ENCODE measurements at regions not wholly inside any gene's neighbourhood (a gene's known extent, or its start where the extent isn't known, plus 50 kb on each side); places are given as distances from the start of the nearest gene placed in this dataset.

- 52% methylated on average over 4 of the region's 4 CpGs for WGBS (ENCODE audit: low lambda C conversion rate, missing lambda C conversion rate)
- H3K4me1 ChIP-seq (ENCODE audit: insufficient read depth): no peaks in the 10 kb centered on the region
- H3K27ac ChIP-seq: no peak overlapping the region
- no peaks in the 10 kb centered on the region for H3K79me2 ChIP-seq
- no peaks in the 10 kb centered on the region for H4K20me1 ChIP-seq (ENCODE audit: insufficient read depth, poor library complexity, severe bottlenecking)
- H2AFZ ChIP-seq: no peak overlapping the region
- DNase-seq (ENCODE audit: low spot score): no peak
- TF ChIP-seq EZH2phosphoT487 (IDR thresholded peaks at IDR 0.05; ENCODE audit: low read depth, severe bottlenecking, unreplicated experiment) (no peak), CTCF (IDR thresholded peaks at IDR 0.05; ENCODE audit: poor library complexity) (no peak), EZH2 (IDR thresholded peaks at IDR 0.05; ENCODE audit: borderline replicate concordance) (no peak)
- no peaks in the 10 kb centered on the region for H3K9me2 ChIP-seq (replicated peaks; ENCODE audit: insufficient read depth)
- no peaks in the 10 kb centered on the region for H3K27me3 ChIP-seq
- no peaks in the 10 kb centered on the region for H3K9me3 ChIP-seq (ENCODE audit: low read depth)
- no peak overlapping the region for H3K4me2 ChIP-seq
- H3K36me3 ChIP-seq (replicated peaks; ENCODE audit: insufficient read depth, low read depth): no peaks in the 10 kb centered on the region
- no peak overlapping the region for H3K4me3 ChIP-seq
These were observed 186.8 kb upstream of the PABPC4L start for GRCh38 chr4:134388351-134388750.

- Histone ChIP-seq H3K36me3 (replicated peaks; ENCODE audit: insufficient read depth, low read depth) (no peaks in the 10 kb centered on the region), H3K27me3 (no peaks in the 10 kb centered on the region), H2AFZ (no peak overlapping the region), H4K20me1 (ENCODE audit: insufficient read depth, poor library complexity, severe bottlenecking) (no peaks in the 10 kb centered on the region), H3K9me3 (ENCODE audit: low read depth) (no peaks in the 10 kb centered on the region), H3K4me2 (no peak overlapping the region), H3K4me3 (no peak overlapping the region), H3K4me1 (ENCODE audit: insufficient read depth) (no peaks in the 10 kb centered on the region), H3K9me2 (replicated peaks; ENCODE audit: insufficient read depth) (no peaks in the 10 kb centered on the region), H3K27ac (no peak overlapping the region), H3K79me2 (no peaks in the 10 kb centered on the region)
- no peak for TF ChIP-seq EZH2 (IDR thresholded peaks at IDR 0.05; ENCODE audit: borderline replicate concordance)
- no peak for TF ChIP-seq CTCF (IDR thresholded peaks at IDR 0.05; ENCODE audit: poor library complexity)
- TF ChIP-seq EZH2phosphoT487 (IDR thresholded peaks at IDR 0.05; ENCODE audit: low read depth, severe bottlenecking, unreplicated experiment): no peak
- no peak for DNase-seq (ENCODE audit: low spot score)
These were observed 181.1 kb upstream of the PABPC4L start for GRCh38 chr4:134382478-134383227.

GRCh38 chr4:134375775-134376174 lies 174.2 kb upstream of the PABPC4L start:
- H3K4me2 ChIP-seq: no peak overlapping the region
- H3K4me1 ChIP-seq (ENCODE audit: insufficient read depth): no peaks in the 10 kb centered on the region
- H3K9me2 ChIP-seq (replicated peaks; ENCODE audit: insufficient read depth): no peaks in the 10 kb centered on the region
- DNase-seq (ENCODE audit: low spot score): no peak
- H3K9me3 ChIP-seq (ENCODE audit: low read depth): no peaks in the 10 kb centered on the region
- no peak for TF ChIP-seq EZH2 (IDR thresholded peaks at IDR 0.05; ENCODE audit: borderline replicate concordance)
- no peak for TF ChIP-seq CTCF (IDR thresholded peaks at IDR 0.05; ENCODE audit: poor library complexity)
- no peak for TF ChIP-seq EZH2phosphoT487 (IDR thresholded peaks at IDR 0.05; ENCODE audit: low read depth, severe bottlenecking, unreplicated experiment)
- H3K79me2 ChIP-seq: no peaks in the 10 kb centered on the region
- no peaks in the 10 kb centered on the region for H4K20me1 ChIP-seq (ENCODE audit: insufficient read depth, poor library complexity, severe bottlenecking)
- H3K27ac ChIP-seq: no peak overlapping the region
- H3K27me3 ChIP-seq: no peaks in the 10 kb centered on the region
- no peaks in the 10 kb centered on the region for H3K36me3 ChIP-seq (replicated peaks; ENCODE audit: insufficient read depth, low read depth)
- H3K4me3 ChIP-seq: no peak overlapping the region
- H2AFZ ChIP-seq: no peak overlapping the region
